ENCODE measurements at regions not wholly inside any gene's neighbourhood (a gene's known extent, or its start where the extent isn't known, plus 50 kb on each side); places are given as distances from the start of the nearest gene placed in this dataset.
"Not testable (repeated sequence)": the region's sequence is repeated elsewhere in the genome, so short reads cannot be mapped to it uniquely, and the experiment has no call there.

- POLR2A ChIA-PET, result no interaction called here
- H3K36me3 ChIP-seq (ENCODE audit: insufficient read depth, low read length), result no peaks in the 10 kb centered on the region
- intact Hi-C loops (cut with DNase I, micrococcal nuclease), result no loop called here
- Mint-ChIP-seq H3K4me1 (ENCODE audit: low read depth) (no peaks in the 10 kb centered on the region), H3K27me3 (no peaks in the 10 kb centered on the region), H3K36me3 (ENCODE audit: low read depth) (no peaks in the 10 kb centered on the region), H3K27ac (no peak overlapping the region), H3K9me3 (peaks cover 5% of the 10 kb centered on the region), H3K4me3 (no peak overlapping the region)
- H3K9me3 ChIP-seq (ENCODE audit: control insufficient read depth in 1 of 2, insufficient read depth in 1 of 2, low read length in 2 of 2), result no peaks in the 10 kb centered on the region
- ATAC-seq (ENCODE audit: poor library complexity), result no peak
- TF ChIP-seq, protein P1, sequence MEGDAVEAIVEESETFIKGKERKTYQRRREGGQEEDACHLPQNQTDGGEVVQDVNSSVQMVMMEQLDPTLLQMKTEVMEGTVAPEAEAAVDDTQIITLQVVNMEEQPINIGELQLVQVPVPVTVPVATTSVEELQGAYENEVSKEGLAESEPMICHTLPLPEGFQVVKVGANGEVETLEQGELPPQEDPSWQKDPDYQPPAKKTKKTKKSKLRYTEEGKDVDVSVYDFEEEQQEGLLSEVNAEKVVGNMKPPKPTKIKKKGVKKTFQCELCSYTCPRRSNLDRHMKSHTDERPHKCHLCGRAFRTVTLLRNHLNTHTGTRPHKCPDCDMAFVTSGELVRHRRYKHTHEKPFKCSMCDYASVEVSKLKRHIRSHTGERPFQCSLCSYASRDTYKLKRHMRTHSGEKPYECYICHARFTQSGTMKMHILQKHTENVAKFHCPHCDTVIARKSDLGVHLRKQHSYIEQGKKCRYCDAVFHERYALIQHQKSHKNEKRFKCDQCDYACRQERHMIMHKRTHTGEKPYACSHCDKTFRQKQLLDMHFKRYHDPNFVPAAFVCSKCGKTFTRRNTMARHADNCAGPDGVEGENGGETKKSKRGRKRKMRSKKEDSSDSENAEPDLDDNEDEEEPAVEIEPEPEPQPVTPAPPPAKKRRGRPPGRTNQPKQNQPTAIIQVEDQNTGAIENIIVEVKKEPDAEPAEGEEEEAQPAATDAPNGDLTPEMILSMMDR (IDR thresholded peaks at IDR 0.05), result no peak
- no peaks in the 10 kb centered on the region for H3K4me1 ChIP-seq (ENCODE audit: insufficient read depth, low read length)
- no peaks in the 10 kb centered on the region for H3K27me3 ChIP-seq (ENCODE audit: control insufficient read depth in 1 of 2, insufficient read depth in 2 of 2, low read length in 2 of 2)
- no peak overlapping the region for H3K27ac ChIP-seq (ENCODE audit: low read depth in 1 of 2, low read length in 2 of 2)
- no peak for DNase-seq
- CTCF ChIA-PET, result no interaction called here
- H3K4me3 ChIP-seq (ENCODE audit: low read length), result no peak overlapping the region
These were observed 138.3 kb upstream of the SNX7 start for GRCh38 chr1:98523256-98523655.

GRCh38 chr1:98516306-98516705 is 145.2 kb upstream of the SNX7 start:
- H3K4me3 ChIP-seq (ENCODE audit: low read length), result no peak overlapping the region
- POLR2A ChIA-PET, result no interaction called here
- CTCF ChIA-PET, result no interaction called here
- Mint-ChIP-seq H3K27me3 (no peaks in the 10 kb centered on the region), H3K4me1 (ENCODE audit: low read depth) (no peaks in the 10 kb centered on the region), H3K27ac (no peak overlapping the region), H3K4me3 (no peak overlapping the region), H3K36me3 (ENCODE audit: low read depth) (no peaks in the 10 kb centered on the region), H3K9me3 (peaks cover 6% of the 10 kb centered on the region)
- intact Hi-C loops (cut with DNase I, micrococcal nuclease), result no loop called here
- DNase-seq (no peak), ATAC-seq (ENCODE audit: poor library complexity) (no peak)
- no peaks in the 10 kb centered on the region for H3K27me3 ChIP-seq (ENCODE audit: control insufficient read depth in 1 of 2, insufficient read depth in 2 of 2, low read length in 2 of 2)
- TF ChIP-seq, protein P1 (IDR thresholded peaks at IDR 0.05), result no peak
- no peaks in the 10 kb centered on the region for H3K36me3 ChIP-seq (ENCODE audit: insufficient read depth, low read length)
- H3K9me3 ChIP-seq (ENCODE audit: control insufficient read depth in 1 of 2, insufficient read depth in 1 of 2, low read length in 2 of 2), result no peaks in the 10 kb centered on the region
- H3K4me1 ChIP-seq (ENCODE audit: insufficient read depth, low read length), result no peaks in the 10 kb centered on the region
- H3K27ac ChIP-seq (ENCODE audit: low read depth in 1 of 2, low read length in 2 of 2), result no peak overlapping the region

GRCh38 chr1:98515744-98516143 is 145.8 kb upstream of the SNX7 start:
- no peaks in the 10 kb centered on the region for H3K4me1 Mint-ChIP-seq (ENCODE audit: low read depth)
- ChIA-PET CTCF (no interaction called here), POLR2A (no interaction called here)
- H3K27ac Mint-ChIP-seq, result no peak overlapping the region
- Histone ChIP-seq H3K27ac (ENCODE audit: low read depth in 1 of 2, low read length in 2 of 2) (no peak overlapping the region), H3K9me3 (ENCODE audit: control insufficient read depth in 1 of 2, insufficient read depth in 1 of 2, low read length in 2 of 2) (no peaks in the 10 kb centered on the region), H3K4me3 (ENCODE audit: low read length) (no peak overlapping the region), H3K27me3 (ENCODE audit: control insufficient read depth in 1 of 2, insufficient read depth in 2 of 2, low read length in 2 of 2) (no peaks in the 10 kb centered on the region), H3K36me3 (ENCODE audit: insufficient read depth, low read length) (no peaks in the 10 kb centered on the region), H3K4me1 (ENCODE audit: insufficient read depth, low read length) (no peaks in the 10 kb centered on the region)
- no peak overlapping the region for H3K4me3 Mint-ChIP-seq
- ATAC-seq (ENCODE audit: poor library complexity) (no peak), DNase-seq (no peak)
- intact Hi-C loops (cut with DNase I, micrococcal nuclease), result no loop called here
- TF ChIP-seq, protein P1 (IDR thresholded peaks at IDR 0.05), result no peak
- peaks cover 7% of the 10 kb centered on the region for H3K9me3 Mint-ChIP-seq
- H3K36me3 Mint-ChIP-seq (ENCODE audit: low read depth), result no peaks in the 10 kb centered on the region
- H3K27me3 Mint-ChIP-seq, result no peaks in the 10 kb centered on the region

- not testable (repeated sequence) for ATAC-seq (ENCODE audit: poor library complexity)
These were observed 149.3 kb upstream of the SNX7 start for GRCh38 chr1:98512216-98512615.

More at GRCh38 chr1:98512216-98512615, 149.3 kb upstream of the SNX7 start:
- H3K4me3 ChIP-seq (ENCODE audit: low read length); H3K9me3 ChIP-seq (ENCODE audit: control insufficient read depth in 1 of 2, insufficient read depth in 1 of 2, low read length in 2 of 2); H3K4me3 Mint-ChIP-seq; H3K4me1 Mint-ChIP-seq (ENCODE audit: low read depth); H3K9me3 Mint-ChIP-seq; DNase-seq; H3K27ac Mint-ChIP-seq; H3K36me3 Mint-ChIP-seq (ENCODE audit: low read depth); H3K4me1 ChIP-seq (ENCODE audit: insufficient read depth, low read length); H3K36me3 ChIP-seq (ENCODE audit: insufficient read depth, low read length); intact Hi-C loops (cut with DNase I, micrococcal nuclease); H3K27ac ChIP-seq (ENCODE audit: low read depth in 1 of 2, low read length in 2 of 2); H3K27me3 Mint-ChIP-seq; CTCF ChIA-PET; H3K27me3 ChIP-seq (ENCODE audit: control insufficient read depth in 1 of 2, insufficient read depth in 2 of 2, low read length in 2 of 2); POLR2A ChIA-PET: not testable (repeated sequence)

Data from CD4-positive, alpha-beta T cell (primary cell).